PC-9 (cell line): ENCODE measurements at regions not wholly inside any gene's neighbourhood (a gene's known extent, or its start where the extent isn't known, plus 50 kb on each side); places are given as distances from the start of the nearest gene placed in this dataset.
A peak's percentile ranks its signal among the peaks of the same experiment; 100 is the strongest.
"Not testable (repeated sequence)": the region's sequence is repeated elsewhere in the genome, so short reads cannot be mapped to it uniquely, and the experiment has no call there.

Source experiments
- BruUV-seq: library from RNA; stranded (reverse); fragments of 400-500 nt; replicated peaks from 2 replicates; lab custom pipeline; 2021; lab: Mats Ljungman, UMichigan
- CTCF ChIA-PET: fragments of 300-600 bp; sonication (Branson Sonifier 250); formaldehyde crosslinking; loops from one replicate; lab custom pipeline; 2022; ENCODE audit warnings: antibody characterized with exemption; lab: Charles Lee
- POLR2A ChIA-PET: fragments of 300-600 bp; sonication (Branson Sonifier 250); formaldehyde crosslinking; loops from one replicate; lab custom pipeline; 2022; ENCODE audit warnings: antibody characterized with exemption; ENCODE audit not compliant: unreplicated experiment; lab: Charles Lee
- DNase-seq, 2 experiments: peaks; one replicate each; pipeline versions ENCODE4 v3.0.0 to v3.0.0-alpha.2; 2015 to 2022; ENCODE audit warnings: mixed read lengths in 1 of 2
- H2AFZ ChIP-seq: fragments of 200-600 bp; sonication (generic); 2 replicates; pipeline ENCODE4 v1.8.1; 2017; ENCODE audit warnings: antibody characterized with exemption
- H3F3A ChIP-seq: fragments of 200-600 bp; sonication (generic); 2 replicates; pipeline ENCODE4 v1.8.1; 2017; ENCODE audit warnings: antibody characterized with exemption, mild to moderate bottlenecking, low read depth; ENCODE audit not compliant: insufficient read depth
- H3K27ac ChIP-seq: fragments of 200-600 bp; sonication (generic); 2 replicates; pipeline ENCODE4 v1.6.1; 2016; ENCODE audit warnings: mixed run types
- H3K27me3 ChIP-seq: fragments of 200-600 bp; sonication (generic); 2 replicates; pipeline ENCODE4 v1.6.1; 2016; ENCODE audit warnings: low read depth, mixed run types; ENCODE audit not compliant: insufficient read depth
- H3K36me3 ChIP-seq: fragments of 200-600 bp; sonication (generic); 2 replicates; pipeline ENCODE4 v1.6.1; 2016; ENCODE audit warnings: low read depth, mixed run types
- H3K4me1 ChIP-seq: fragments of 200-600 bp; sonication (generic); replicated peaks from 2 replicates; pipeline ENCODE4 v1.6.1; 2016; ENCODE audit warnings: mixed run types; ENCODE audit not compliant: insufficient read depth
- H3K4me2 ChIP-seq: fragments of 200-600 bp; sonication (generic); 2 replicates; pipeline ENCODE4 v1.6.1; 2017; ENCODE audit warnings: mixed run types
- H3K4me3 ChIP-seq: fragments of 200-600 bp; sonication (generic); 2 replicates; pipeline ENCODE4 v1.6.1; 2016; ENCODE audit warnings: mixed run types
- H3K79me2 ChIP-seq: fragments of 200-600 bp; sonication (generic); 2 replicates; pipeline ENCODE4 v1.6.1; 2017; ENCODE audit warnings: low read depth, mixed run types
- H3K9me2 ChIP-seq: fragments of 200-600 bp; sonication (generic); 2 replicates; pipeline ENCODE4 v1.8.1; 2017; ENCODE audit warnings: mild to moderate bottlenecking; ENCODE audit not compliant: insufficient read depth
- H3K9me3 ChIP-seq: fragments of 200-600 bp; sonication (generic); 2 replicates; pipeline ENCODE4 v1.8.1; 2016; ENCODE audit warnings: low read depth; ENCODE audit not compliant: insufficient read depth
- H4K20me1 ChIP-seq: fragments of 200-600 bp; sonication (generic); 2 replicates; pipeline ENCODE4 v1.8.1; 2017; ENCODE audit not compliant: insufficient read depth
- intact Hi-C: fragments of 100-400 bp; cut with micrococcal nuclease; formaldehyde crosslinking; loops from one replicate; pipeline ENCODE4 v1.10.0; 2022; ENCODE audit not compliant: unreplicated experiment

- CTCF ChIA-PET, H3K79me2 ChIP-seq, H4K20me1 ChIP-seq, DNase-seq, H3K36me3 ChIP-seq, BruUV-seq, H2AFZ ChIP-seq, H3K27me3 ChIP-seq, H3K9me2 ChIP-seq, H3K27ac ChIP-seq, H3K4me3 ChIP-seq, H3K9me3 ChIP-seq, POLR2A ChIA-PET, H3K4me1 ChIP-seq, H3F3A ChIP-seq, H3K4me2 ChIP-seq, intact Hi-C loops: not testable (repeated sequence)
These were observed 844.6 kb downstream of the TTLL7 start for GRCh38 chr1:83154306-83154705.

GRCh38 chr1:83151167-83151898 lies 847.6 kb downstream of the TTLL7 start:
- H3K36me3 ChIP-seq, CTCF ChIA-PET, H3K79me2 ChIP-seq, H3K27ac ChIP-seq, H3K27me3 ChIP-seq, H4K20me1 ChIP-seq, H2AFZ ChIP-seq, BruUV-seq, H3F3A ChIP-seq, intact Hi-C loops, H3K4me2 ChIP-seq, H3K9me2 ChIP-seq, H3K4me1 ChIP-seq, POLR2A ChIA-PET, H3K4me3 ChIP-seq, H3K9me3 ChIP-seq: not testable (repeated sequence)
- peak; percentile 38 to 42 for DNase-seq

- H3K27me3 ChIP-seq, H3K9me3 ChIP-seq, H3F3A ChIP-seq, H4K20me1 ChIP-seq, intact Hi-C loops, H3K79me2 ChIP-seq, POLR2A ChIA-PET, H2AFZ ChIP-seq, H3K4me3 ChIP-seq, BruUV-seq, H3K27ac ChIP-seq, DNase-seq, H3K9me2 ChIP-seq, H3K4me1 ChIP-seq, H3K36me3 ChIP-seq, CTCF ChIA-PET, H3K4me2 ChIP-seq: not testable (repeated sequence)
These were observed 848.5 kb downstream of the TTLL7 start for GRCh38 chr1:83150479-83150878.

GRCh38 chr1:83145820-83146219 lies 853.1 kb downstream of the TTLL7 start:
- H3K4me3 ChIP-seq, H3K36me3 ChIP-seq: not testable (repeated sequence)

GRCh38 chr1:83142802-83143201 lies 856.1 kb downstream of the TTLL7 start:
- H3F3A ChIP-seq, H3K9me2 ChIP-seq, H4K20me1 ChIP-seq, H3K4me1 ChIP-seq, POLR2A ChIA-PET, DNase-seq, H3K27ac ChIP-seq, H2AFZ ChIP-seq, BruUV-seq, CTCF ChIA-PET, H3K9me3 ChIP-seq, H3K36me3 ChIP-seq, intact Hi-C loops, H3K27me3 ChIP-seq, H3K79me2 ChIP-seq, H3K4me2 ChIP-seq, H3K4me3 ChIP-seq: not testable (repeated sequence)

More at GRCh38 chr1:83145820-83146219, 853.1 kb downstream of the TTLL7 start:
- CTCF ChIA-PET, intact Hi-C loops, H3K79me2 ChIP-seq, H3F3A ChIP-seq, H4K20me1 ChIP-seq, H3K4me1 ChIP-seq, H2AFZ ChIP-seq, H3K9me3 ChIP-seq, POLR2A ChIA-PET, H3K27me3 ChIP-seq, H3K9me2 ChIP-seq, DNase-seq, H3K4me2 ChIP-seq, H3K27ac ChIP-seq, BruUV-seq: not testable (repeated sequence)

- H3K4me2 ChIP-seq, DNase-seq, H2AFZ ChIP-seq, intact Hi-C loops, CTCF ChIA-PET, POLR2A ChIA-PET, H3K9me3 ChIP-seq, BruUV-seq, H3K4me1 ChIP-seq, H3K27ac ChIP-seq, H3K36me3 ChIP-seq, H3K9me2 ChIP-seq, H3K4me3 ChIP-seq, H3F3A ChIP-seq, H3K27me3 ChIP-seq, H3K79me2 ChIP-seq, H4K20me1 ChIP-seq: not testable (repeated sequence)
These were observed 863.3 kb downstream of the TTLL7 start for GRCh38 chr1:83135524-83136157.

GRCh38 chr1:83134322-83135014 lies 864.5 kb downstream of the TTLL7 start:
- H3K9me3 ChIP-seq, CTCF ChIA-PET, H4K20me1 ChIP-seq, BruUV-seq, POLR2A ChIA-PET, H3K9me2 ChIP-seq, H3K36me3 ChIP-seq, H3K4me2 ChIP-seq, H3K27me3 ChIP-seq, H3K79me2 ChIP-seq, H3K4me1 ChIP-seq, H3K27ac ChIP-seq, H3K4me3 ChIP-seq, DNase-seq, H3F3A ChIP-seq, intact Hi-C loops, H2AFZ ChIP-seq: not testable (repeated sequence)
